ENCODE measurements at regions not wholly inside any gene's neighbourhood (a gene's known extent, or its start where the extent isn't known, plus 50 kb on each side); places are given as distances from the start of the nearest gene placed in this dataset.

DNA sequence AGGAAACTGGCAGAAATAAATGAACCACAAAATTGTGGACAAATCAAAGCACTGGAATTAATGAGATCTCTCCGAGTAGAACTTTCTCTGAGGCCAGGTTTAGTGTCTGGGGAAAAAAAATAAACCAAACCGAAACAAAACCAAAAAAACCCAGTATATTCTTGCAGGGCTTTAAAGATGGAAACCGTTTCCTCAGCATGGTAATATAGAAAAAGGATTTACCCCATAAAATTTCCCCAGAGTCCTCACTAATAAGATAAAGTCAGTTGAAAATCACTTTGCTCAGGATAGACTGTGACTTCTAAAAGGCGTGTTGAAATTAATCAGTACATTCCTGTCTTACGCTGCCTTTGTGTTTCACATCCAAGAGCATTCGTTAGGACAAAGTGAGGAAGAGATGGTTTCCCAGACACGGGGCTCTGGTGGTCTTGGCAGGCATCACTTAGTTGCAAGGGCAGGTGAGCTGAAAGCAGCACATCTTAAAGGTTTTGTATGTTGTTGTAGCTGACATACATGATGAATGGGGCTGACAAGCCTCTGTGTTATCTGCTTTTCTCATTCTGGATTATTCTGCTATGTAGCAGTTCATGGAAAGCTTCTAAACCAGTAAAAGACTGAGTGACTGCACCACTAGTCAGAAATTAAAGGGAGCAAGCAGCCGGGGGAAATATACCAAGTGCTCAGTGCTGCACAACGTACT, 85.2 kb upstream of the PRL start:
- TF ChIP-seq, protein P1, sequence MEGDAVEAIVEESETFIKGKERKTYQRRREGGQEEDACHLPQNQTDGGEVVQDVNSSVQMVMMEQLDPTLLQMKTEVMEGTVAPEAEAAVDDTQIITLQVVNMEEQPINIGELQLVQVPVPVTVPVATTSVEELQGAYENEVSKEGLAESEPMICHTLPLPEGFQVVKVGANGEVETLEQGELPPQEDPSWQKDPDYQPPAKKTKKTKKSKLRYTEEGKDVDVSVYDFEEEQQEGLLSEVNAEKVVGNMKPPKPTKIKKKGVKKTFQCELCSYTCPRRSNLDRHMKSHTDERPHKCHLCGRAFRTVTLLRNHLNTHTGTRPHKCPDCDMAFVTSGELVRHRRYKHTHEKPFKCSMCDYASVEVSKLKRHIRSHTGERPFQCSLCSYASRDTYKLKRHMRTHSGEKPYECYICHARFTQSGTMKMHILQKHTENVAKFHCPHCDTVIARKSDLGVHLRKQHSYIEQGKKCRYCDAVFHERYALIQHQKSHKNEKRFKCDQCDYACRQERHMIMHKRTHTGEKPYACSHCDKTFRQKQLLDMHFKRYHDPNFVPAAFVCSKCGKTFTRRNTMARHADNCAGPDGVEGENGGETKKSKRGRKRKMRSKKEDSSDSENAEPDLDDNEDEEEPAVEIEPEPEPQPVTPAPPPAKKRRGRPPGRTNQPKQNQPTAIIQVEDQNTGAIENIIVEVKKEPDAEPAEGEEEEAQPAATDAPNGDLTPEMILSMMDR (IDR thresholded peaks at IDR 0.05), result no peak
- TF ChIP-seq EP300 (IDR thresholded peaks at IDR 0.05), result no peak
- TF ChIP-seq POLR2AphosphoS5 (IDR thresholded peaks at IDR 0.05), result no peak

Measured in sigmoid colon (tissue), 4 donors.